HG03460 (cell line): ENCODE measurements at regions not wholly inside any gene's neighbourhood (a gene's known extent, or its start where the extent isn't known, plus 50 kb on each side); places are given as distances from the start of the nearest gene placed in this dataset.

Experiments used
- ATAC-seq: cut with Tn5 transposase; IDR thresholded peaks from one replicate; pipeline ENCODE4 v1.9.1; 2021; ENCODE audit not compliant: unreplicated experiment

GRCh38 chr9:96044401-96044800 lies 168.9 kb downstream of the ERCC6L2 start:
- no peak for ATAC-seq

GRCh38 chr9:96040591-96041461 lies 165.3 kb downstream of the ERCC6L2 start:
- ATAC-seq: no peak

DNA sequence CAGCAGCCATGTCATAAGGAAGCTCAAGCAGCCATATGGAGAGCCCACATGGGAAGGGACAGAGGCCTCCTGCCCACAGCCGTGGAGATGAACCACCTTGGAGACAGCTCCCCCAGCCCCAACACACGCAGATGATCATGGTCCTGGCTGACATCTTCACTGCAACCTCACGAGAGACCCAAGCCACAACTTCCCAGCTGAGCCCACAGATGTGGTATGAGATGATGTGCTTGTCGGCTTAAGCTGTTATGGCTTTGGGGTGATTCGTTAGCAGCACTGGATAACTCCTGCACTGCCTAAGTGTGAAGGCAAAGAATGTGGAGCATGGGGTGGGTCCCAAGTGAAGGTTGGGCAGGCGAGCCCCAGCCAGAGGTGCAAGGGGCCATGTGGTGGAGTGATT lies 163.4 kb downstream of the ERCC6L2 start:
- ATAC-seq: no peak

- ATAC-seq: no peak
These were observed 162.8 kb downstream of the ERCC6L2 start for GRCh38 chr9:96038271-96038670.

DNA sequence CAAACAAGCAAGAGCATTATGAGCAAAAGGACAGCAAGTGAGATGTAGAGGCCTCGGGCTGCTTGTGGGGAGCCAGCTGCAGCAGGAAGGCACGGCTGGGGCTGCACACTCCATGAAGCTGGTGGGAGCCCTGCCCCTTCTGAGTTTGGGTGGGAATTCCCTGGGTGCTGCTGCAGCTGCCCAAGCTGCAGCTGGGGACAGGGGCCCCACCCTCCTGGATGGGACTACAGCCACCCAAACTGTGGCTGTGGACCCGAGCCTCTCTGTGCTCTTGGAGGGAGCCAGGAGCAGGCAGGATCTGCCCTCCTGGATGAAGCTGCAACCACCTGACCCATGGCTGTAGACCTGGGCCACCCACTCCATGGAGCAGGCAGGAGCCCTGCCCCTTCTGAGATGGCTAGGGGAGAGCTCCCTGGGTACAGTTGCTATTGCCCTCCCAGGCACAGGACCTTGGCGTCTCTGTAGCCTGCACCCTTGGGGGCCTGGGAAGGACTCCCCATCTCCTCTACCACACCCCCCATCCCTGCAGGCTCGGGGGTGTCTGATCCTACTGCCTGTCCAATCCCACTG lies 159.1 kb downstream of the ERCC6L2 start:
- no peak for ATAC-seq

DNA sequence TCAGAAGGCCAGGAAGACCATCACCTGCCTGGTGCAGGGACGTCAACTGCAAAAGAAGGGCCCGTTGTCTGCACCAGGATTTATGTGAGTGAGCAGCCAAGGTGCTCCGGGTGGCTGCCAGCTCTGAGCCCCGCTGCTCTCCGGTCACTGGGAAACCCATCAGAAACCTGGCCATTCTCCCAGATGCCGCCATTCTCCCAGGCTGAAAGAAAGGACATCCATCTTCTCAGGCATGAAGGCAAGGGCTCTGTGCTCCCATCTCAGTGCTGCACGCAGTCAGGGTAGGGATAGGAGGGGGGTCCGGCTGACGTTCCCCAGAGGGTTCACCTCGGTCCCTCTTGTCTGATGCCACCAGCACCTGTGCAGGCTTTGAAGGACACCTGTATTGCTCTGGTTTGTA lies 158.4 kb downstream of the ERCC6L2 start:
- ATAC-seq: no peak

DNA sequence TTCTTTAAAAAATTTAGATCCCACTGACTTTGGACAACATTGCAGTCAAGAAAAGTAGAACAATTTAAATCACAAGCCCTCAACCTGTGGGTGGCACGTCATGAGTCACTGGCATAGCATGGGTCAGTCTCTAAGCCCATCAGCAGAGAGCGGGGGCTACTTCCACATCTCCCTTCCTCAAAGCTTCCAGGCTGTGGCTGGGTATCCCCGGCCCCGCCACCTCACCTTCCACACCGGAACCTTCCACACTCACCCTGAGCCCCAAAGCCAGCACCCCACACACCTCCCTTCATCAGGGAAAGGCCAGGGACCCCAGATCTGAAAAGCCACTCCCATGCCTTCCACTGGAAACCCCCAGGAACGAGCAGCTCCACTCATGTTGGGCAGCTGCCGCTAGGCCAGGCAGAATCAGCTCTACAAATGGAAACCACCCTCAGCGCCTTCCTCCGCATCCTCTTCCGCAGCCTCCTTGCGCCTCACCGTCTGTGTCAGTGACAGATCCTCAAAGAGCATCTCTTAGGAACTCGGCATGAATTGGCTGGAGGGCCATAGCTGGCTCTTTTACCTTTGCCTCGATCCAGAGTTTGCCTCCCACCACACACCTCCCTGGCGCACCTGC lies 156.5 kb downstream of the ERCC6L2 start:
- ATAC-seq: no peak

DNA sequence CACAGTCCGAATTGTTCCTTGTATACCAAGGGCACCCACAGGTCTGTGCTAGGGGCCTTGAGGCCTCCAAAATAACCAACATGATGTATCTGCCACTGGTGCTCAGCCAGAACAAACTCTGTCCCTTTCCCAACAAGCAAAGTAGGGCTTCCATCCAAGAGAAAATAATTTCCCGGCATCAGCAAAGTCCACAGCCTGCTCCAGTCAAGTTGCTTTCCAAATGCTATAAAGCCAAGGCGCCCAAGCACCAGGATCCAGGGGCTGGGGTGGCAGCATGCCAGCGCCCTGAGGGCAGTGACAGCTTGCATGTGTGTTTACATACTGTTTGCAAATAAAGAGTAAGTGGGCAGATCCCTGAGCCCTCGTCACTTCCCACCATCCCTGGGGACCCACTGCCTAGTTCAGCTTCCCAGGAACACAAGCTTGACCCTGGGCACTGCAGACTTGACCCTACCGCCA lies 155.9 kb downstream of the ERCC6L2 start:
- no peak for ATAC-seq

DNA sequence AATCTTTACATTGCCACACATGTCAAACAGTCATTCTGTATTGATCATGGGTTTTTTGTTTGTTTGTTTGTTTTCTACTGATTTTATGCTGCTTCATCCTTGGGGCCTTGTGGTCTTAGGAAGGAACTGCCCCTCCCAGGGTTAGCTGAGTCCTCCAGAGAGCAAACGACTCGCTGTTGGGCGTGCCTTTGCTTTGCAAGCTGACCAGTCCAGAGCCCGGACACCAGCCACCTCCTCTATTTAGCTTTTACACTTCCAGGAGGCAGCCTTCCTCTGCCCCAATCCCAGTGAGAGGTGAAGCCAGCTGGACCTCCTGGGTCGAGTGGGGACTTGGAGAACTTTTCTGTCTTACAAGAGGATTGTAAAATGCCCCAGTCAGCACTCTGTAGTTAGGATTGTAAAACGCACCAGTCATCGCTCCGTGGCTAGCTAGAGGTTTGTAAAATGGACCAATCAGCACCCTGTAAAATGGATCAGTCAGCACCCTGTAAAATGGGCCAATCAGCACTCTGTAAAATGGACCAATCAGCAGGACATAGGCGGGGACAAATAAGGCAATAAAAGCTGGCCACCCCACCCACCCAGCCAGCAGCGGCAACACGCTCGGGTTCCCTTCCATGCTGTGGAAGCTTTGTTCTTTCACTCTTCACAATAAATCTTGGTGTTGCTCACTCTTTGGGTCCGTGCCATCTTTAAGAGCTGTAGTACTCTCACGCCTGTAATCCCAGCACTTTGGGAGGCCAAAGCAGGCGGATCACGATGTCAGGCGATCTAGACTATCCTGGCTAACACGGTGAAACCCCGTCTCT lies 154.4 kb downstream of the ERCC6L2 start:
- ATAC-seq: no peak

DNA sequence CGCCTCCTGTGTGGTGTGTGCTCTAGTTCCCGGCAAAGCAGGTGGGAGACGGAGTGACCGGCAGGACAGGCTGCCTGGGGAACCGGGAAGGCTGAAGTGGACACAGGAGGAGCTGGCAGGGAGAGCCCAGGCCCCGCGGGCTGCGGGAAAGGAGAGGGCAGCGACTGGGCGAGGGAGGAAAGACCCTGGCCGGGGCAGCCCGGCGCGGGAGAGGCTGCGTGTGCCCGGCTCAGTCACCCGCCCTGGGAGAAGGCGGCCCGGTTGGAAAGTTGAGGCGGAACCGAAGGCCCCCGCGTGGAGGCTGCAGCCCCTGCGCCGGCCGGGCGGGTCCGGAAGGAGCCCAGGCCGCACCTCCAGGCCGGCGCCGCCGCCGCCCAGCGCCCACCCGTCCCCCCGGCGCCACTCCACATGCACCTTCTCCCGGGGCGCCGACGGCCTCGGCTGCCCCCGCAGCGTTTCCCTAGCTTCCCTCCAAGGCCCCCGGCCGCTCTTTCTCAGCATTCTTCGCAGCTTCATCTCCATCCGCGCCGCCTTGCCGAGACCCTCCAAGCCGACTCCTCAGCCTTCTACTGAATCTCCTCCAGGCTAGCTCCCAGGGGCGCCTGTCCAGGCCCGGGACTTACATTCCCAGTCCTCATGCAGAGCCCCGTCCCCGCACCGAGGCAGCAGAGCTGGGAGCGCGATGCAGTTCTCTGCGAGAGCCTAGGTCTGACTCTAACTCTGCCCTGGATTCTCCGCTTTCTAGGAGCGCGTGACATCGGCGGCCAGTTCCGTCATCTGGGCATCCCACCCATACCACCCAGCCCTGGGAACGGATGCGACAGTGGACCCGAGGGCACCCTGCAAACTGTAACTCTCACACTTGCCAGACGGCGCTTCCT lies 152.0 kb downstream of the ERCC6L2 start:
- no peak for ATAC-seq

GRCh38 chr9:96026655-96027213 lies 151.2 kb downstream of the ERCC6L2 start:
- no peak for ATAC-seq

- ATAC-seq: no peak
These were observed 150.6 kb downstream of the ERCC6L2 start for GRCh38 chr9:96025995-96026602.

- ATAC-seq: no peak
These were observed 148.0 kb downstream of the ERCC6L2 start for GRCh38 chr9:96023486-96023885.

DNA sequence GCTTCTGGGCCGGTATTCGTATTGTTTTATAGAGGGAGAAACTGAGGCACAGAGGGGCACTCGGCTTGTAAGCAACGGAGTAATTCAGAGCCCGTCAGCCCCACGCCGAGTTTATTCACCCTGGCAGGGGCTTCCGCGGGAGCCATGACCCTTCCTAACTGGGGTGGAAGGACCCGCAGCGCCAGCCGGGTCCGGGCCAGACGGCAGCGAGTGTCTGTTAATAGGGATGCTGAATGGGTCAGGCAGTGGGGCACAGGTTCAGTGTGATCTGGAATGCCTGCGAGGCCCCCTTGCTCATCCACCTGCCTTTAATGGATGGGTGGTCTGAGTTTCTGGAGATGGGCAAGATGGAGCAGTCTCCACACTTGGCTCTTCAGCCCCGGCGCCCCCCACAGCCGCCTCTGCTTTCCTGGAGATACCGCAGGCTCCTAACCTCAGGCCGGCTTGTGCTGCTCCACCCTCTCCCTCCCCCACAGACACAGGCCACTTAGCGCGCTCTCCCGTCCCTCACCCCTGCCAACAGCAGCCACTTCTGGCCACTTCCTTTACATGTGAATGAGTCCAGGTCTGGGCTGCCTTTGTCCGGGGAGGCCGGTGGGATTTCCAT lies 147.1 kb downstream of the ERCC6L2 start:
- ATAC-seq: no peak

GRCh38 chr9:96021551-96022444 lies 146.3 kb downstream of the ERCC6L2 start:
- ATAC-seq: no peak

- no peak for ATAC-seq
These were observed 145.5 kb downstream of the ERCC6L2 start for GRCh38 chr9:96020792-96021550.

- ATAC-seq: no peak
These were observed 144.9 kb downstream of the ERCC6L2 start for GRCh38 chr9:96020300-96020791.
